ENCODE measurements at regions not wholly inside any gene's neighbourhood (a gene's known extent, or its start where the extent isn't known, plus 50 kb on each side); places are given as distances from the start of the nearest gene placed in this dataset.

DNA sequence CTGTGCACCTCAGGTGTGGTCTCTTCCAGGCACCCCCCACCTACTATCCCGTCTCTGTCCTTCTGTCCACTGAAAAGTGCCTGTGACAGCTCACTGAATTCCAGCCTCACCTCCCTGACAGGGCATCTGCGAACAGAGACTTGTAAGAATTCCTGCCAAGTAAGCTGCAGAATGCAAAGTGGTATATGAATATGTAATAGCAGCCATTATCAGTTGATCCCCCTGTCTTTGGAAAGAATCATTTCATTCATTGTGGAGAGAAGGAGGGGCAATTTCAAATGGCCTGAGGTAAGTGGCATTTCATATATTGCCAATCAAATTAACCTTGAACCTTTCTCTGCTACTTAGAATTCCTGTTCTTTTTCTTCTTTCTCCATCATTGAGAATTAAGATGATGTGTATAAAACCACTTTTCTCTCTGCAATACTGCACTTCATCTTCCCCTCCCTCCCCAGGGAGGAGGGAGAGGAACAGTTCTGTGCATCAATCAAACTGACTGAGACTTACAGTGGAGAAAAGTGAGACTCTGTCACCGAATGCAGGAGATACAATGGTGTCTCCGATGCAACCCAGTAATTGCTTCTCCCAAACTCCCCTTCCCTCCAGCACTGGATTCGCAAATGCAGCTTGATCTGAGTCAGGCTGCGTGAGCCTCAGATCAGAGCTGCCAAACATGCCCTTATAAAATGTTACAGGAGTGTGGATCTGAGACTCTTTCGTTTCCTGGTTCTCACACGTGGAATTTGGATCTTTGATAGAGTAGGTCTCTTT, 91.7 kb downstream of the SLC10A2 start:
- DNase-seq (ENCODE audit: low read depth), result peak; percentile 21
- no peak overlapping the region for H3K4me3 ChIP-seq (ENCODE audit: low read length)
- TF ChIP-seq CTCF (IDR thresholded peaks at IDR 0.05; ENCODE audit: insufficient read depth, low read depth, low read length, missing control alignments), result no peak

DNA sequence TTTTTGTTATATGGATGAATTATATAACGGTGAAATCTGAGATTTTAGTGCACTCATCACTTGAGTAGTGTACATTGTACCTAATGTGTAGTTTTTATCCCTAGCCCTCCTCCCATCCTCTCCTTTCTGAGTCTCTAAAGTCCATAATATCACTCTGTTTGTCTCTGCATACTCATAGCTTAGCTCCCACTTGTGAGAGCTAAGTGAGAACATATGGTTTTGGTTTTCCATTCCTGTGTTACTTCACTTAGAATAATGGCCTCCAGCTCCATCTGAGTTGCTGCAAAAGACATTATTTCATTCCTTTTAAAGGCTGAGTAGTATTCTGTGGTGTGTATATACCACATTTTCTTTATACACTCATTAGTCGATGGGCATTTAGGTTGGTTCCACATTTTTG, 94.0 kb downstream of the SLC10A2 start:
- TF ChIP-seq CTCF (IDR thresholded peaks at IDR 0.05; ENCODE audit: insufficient read depth, low read depth, low read length, missing control alignments), result no peak
- DNase-seq (ENCODE audit: low read depth), result no peak
- no peak overlapping the region for H3K4me3 ChIP-seq (ENCODE audit: low read length)

GRCh38 chr13:102970542-102970941, 95.7 kb downstream of the SLC10A2 start:
- TF ChIP-seq CTCF (IDR thresholded peaks at IDR 0.05; ENCODE audit: insufficient read depth, low read depth, low read length, missing control alignments), result no peak
- H3K4me3 ChIP-seq (ENCODE audit: low read length), result no peak overlapping the region
- DNase-seq (ENCODE audit: low read depth), result no peak

- no peak for DNase-seq (ENCODE audit: low read depth)
- H3K4me3 ChIP-seq (ENCODE audit: low read length), result no peak overlapping the region
- no peak for TF ChIP-seq CTCF (IDR thresholded peaks at IDR 0.05; ENCODE audit: insufficient read depth, low read depth, low read length, missing control alignments)
Measured at GRCh38 chr13:102968572-102969228, 97.5 kb downstream of the SLC10A2 start.

DNA sequence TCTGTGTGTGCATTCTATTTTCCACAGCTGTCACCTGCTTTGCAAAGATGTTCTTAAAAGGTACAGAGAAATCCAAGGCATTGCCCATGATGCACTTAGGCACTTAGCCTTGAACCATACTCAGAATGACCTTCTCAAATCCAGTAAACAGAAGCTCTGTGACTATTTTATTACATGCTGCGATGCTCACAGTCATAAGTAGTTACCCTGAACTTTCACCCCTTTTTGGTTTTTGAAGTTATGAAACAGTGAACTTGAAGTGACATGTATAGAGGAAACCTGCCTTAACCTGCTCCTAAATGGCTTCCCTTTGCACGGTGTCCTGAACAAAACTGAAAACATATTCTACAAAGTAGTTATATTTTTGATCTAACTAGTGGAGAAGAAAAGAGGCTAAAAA, 100.4 kb downstream of the SLC10A2 start:
- TF ChIP-seq CTCF (IDR thresholded peaks at IDR 0.05; ENCODE audit: insufficient read depth, low read depth, low read length, missing control alignments), result no peak
- peak; percentile 79 for DNase-seq (ENCODE audit: low read depth)
- H3K4me3 ChIP-seq (ENCODE audit: low read length), result no peak overlapping the region

GRCh38 chr13:102962430-102962829, 103.8 kb downstream of the SLC10A2 start:
- TF ChIP-seq CTCF (IDR thresholded peaks at IDR 0.05; ENCODE audit: insufficient read depth, low read depth, low read length, missing control alignments), result no peak
- no peak overlapping the region for H3K4me3 ChIP-seq (ENCODE audit: low read length)
- no peak for DNase-seq (ENCODE audit: low read depth)

All from epithelial cell of esophagus (primary cell).